ENCODE measurements at regions not wholly inside any gene's neighbourhood (a gene's known extent, or its start where the extent isn't known, plus 50 kb on each side); places are given as distances from the start of the nearest gene placed in this dataset.

GRCh38 chr1:168371477-168371876 is 90.8 kb downstream of the TBX19 start:
- DNase-seq (ENCODE audit: extremely low read depth in 1 of 11, low read depth in 9 of 11, low spot score in 4 of 11), result peak in 2 of 11 donors; percentile 12 to 45

DNA sequence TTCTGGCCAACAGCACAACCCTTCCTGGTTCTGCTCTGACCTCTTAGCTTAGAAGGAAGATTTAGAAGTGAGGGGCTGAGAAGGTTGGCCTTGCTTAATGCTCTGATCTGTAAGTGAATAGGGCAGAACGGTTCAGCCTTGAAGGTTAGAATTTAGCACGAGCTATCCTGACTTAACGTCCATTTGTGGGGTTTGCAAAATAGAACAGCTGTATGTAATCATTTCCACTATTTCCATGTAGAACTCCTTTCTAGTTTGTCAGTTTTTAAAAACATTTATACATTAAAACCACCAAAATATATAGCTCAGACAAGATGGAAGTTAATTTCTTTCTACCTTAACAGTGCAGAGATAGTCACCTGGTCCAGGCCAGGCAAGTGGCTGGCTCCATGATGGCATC is 89.9 kb downstream of the TBX19 start:
- no peak for DNase-seq (ENCODE audit: extremely low read depth in 1 of 11, low read depth in 9 of 11, low spot score in 4 of 11)

DNA sequence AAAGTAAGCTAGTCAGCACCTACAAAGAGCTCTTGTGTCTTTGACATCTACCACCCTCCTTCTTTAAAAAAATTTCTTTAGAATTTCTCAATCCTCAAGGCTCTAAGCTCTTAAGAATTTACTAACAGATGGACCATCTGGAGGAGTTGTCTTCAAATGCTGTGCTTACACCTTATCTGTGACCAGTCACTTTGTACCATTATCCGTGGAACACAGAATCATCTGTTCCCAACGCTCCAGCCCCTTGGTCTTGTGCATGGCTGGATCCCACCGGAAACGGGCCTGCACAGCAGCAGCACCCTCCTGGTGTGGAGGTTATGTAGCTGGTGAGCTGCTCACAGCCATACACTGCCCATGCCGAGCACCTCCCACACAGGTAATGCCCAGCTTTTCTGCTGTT is 89.0 kb downstream of the TBX19 start:
- DNase-seq (ENCODE audit: extremely low read depth in 1 of 11, low read depth in 9 of 11, low spot score in 4 of 11), result no peak

DNA sequence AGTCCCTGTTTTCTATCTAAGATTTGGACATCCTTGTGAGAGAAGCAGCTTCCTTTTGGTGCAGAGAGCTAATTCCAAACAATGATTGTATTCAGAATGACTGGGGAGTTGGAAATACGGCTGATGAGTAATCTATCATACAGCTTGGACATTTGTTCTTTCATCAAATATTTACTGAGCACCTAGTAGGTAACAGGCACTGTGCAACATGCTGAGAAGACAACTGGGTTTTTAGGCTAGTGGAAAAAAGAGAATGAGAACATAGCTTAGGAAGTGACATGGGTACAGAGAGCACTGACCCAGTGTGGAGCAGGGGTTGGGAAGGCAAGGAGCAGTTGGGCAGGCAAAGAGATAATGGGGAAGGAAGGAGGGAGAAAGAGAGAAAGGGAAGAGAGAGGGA is 87.5 kb downstream of the TBX19 start:
- no peak for DNase-seq (ENCODE audit: extremely low read depth in 1 of 11, low read depth in 9 of 11, low spot score in 4 of 11)

DNA sequence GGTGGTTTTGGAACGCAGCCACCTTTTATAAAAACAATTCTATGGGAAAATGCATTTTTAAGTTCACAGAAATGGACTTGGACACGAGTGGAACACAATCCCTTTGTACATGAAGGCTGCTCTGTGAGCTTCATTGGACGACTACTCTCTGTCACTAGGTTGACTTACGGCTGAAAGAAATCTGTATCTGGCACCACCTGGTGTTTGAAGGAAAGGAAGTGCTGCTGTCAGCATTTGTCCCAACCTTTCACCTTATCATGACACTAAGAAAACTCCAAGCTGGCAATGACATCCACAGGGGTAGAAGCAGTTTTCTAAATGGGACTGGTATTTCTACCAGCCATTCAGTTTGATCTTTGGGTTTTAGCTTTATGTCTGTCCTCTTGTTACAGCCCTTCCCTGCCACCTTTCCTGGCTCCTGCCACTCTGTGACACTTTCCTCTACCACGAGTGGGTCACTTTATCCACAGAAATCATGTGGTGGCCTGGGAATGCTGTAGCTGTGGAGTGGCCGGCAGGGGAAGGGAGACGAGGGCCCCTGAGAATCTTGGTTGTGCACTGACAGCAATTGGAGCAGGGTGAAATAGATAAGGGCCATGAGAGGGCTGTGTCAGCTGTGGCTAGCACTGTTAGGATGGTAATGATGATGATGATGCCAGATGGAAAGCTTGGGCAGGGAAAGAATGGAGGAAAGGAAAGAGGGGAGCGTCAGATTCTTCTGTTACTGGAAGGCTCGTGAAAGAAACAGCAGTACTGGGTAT is 85.2 kb downstream of the TBX19 start:
- DNase-seq (ENCODE audit: extremely low read depth in 1 of 11, low read depth in 9 of 11, low spot score in 4 of 11), result no peak
